ENCODE measurements at regions not wholly inside any gene's neighbourhood (a gene's known extent, or its start where the extent isn't known, plus 50 kb on each side); places are given as distances from the start of the nearest gene placed in this dataset.

GRCh38 chr1:79842811-79843210 lies 836.3 kb upstream of the ADGRL4 start:
- Histone ChIP-seq H3K4me1 (replicated peaks in 1 of 4; ENCODE audit: control insufficient read depth in 3 of 4, insufficient read depth in 4 of 4, low read length in 3 of 4) (no peaks in the 10 kb centered on the region; a peak in 3 of 7 replicates), H3K27ac (ENCODE audit: low read depth, low read length) (no peak overlapping the region), H2BK15ac (ENCODE audit: low read length) (no peak overlapping the region), H2BK12ac (ENCODE audit: low read depth, low read length) (no peak overlapping the region), H3K56ac (replicated peaks; ENCODE audit: insufficient read length, low read depth, low read length) (no peak overlapping the region), H3K36me3 (ENCODE audit: control insufficient read depth in 2 of 4, insufficient read depth in 4 of 4, low read length in 3 of 4) (no peaks in the 10 kb centered on the region), H3K9ac (replicated peaks in 1 of 4; ENCODE audit: extremely low read depth in 1 of 4, low read depth in 3 of 4, low read length in 3 of 4) (no peak overlapping the region), H4K8ac (ENCODE audit: extremely low read depth, insufficient read depth, low read length) (no peak overlapping the region), H3K23ac (ENCODE audit: insufficient read length) (no peak overlapping the region), H4K5ac (ENCODE audit: insufficient read length, low read depth, low read length) (no peak overlapping the region), H3K23me2 (ENCODE audit: low read depth, low read length) (no peaks in the 10 kb centered on the region), H3K4ac (replicated peaks; ENCODE audit: insufficient read length, low read depth, low read length) (no peak overlapping the region), H3K4me3 (ENCODE audit: extremely low read depth in 1 of 4, insufficient read depth in 2 of 4, low read depth in 3 of 4, low read length in 4 of 4) (no peak overlapping the region), H4K91ac (replicated peaks; ENCODE audit: insufficient read length, low read length) (no peak overlapping the region), H3K14ac (ENCODE audit: insufficient read length) (no peak overlapping the region), H2BK20ac (ENCODE audit: low read length) (no peak overlapping the region), H3K18ac (ENCODE audit: extremely low read depth, low read length) (no peak overlapping the region), H3K79me1 (ENCODE audit: low read depth, low read length) (no peaks in the 10 kb centered on the region), H2BK120ac (replicated peaks; ENCODE audit: low read depth, low read length) (no peak overlapping the region), H3K27me3 (replicated peaks in 1 of 4; ENCODE audit: control insufficient read depth in 3 of 4, extremely low read depth in 1 of 4, insufficient read depth in 3 of 4, low read length in 3 of 4) (no peaks in the 10 kb centered on the region), H3K79me2 (ENCODE audit: control insufficient read depth in 1 of 2, insufficient read depth in 2 of 2, low read length in 2 of 2) (no peaks in the 10 kb centered on the region), H2AK5ac (ENCODE audit: low read depth, low read length) (no peak overlapping the region), H4K20me1 (replicated peaks in 1 of 2; ENCODE audit: control insufficient read depth in 1 of 2, insufficient read depth in 2 of 2, low read length in 2 of 2) (no peaks in the 10 kb centered on the region), H3K9me3 (ENCODE audit: insufficient read depth in 2 of 2, low read depth in 1 of 2, low read length in 1 of 2) (no peaks in the 10 kb centered on the region), H3K4me2 (ENCODE audit: insufficient read depth in 1 of 2, low read depth in 2 of 2, low read length in 2 of 2) (no peak overlapping the region), H2AFZ (ENCODE audit: low read length) (no peak overlapping the region), H2BK5ac (ENCODE audit: low read depth, low read length) (no peak overlapping the region)
- 89% methylated on average over 4 of the region's 4 CpGs; no CpG with 5 or more reads in 1 of the 2 experiments for WGBS, 2 experiments (ENCODE audit: extremely low coverage in 1 of 2, insufficient coverage in 1 of 2, insufficient read length in 1 of 2, insufficient replicate concordance in 2 of 2, low coverage in 1 of 2, low lambda C conversion rate in 2 of 2, missing lambda C conversion rate in 1 of 2)
- POLR2A ChIA-PET (ENCODE audit: partially characterized antibody): no interaction called here
- DNase-seq (ENCODE audit: low read depth in 1 of 2, low spot score in 2 of 2) (no peak), FAIRE-seq (no peak)
- CTCF ChIA-PET (ENCODE audit: partially characterized antibody): no interaction called here
- TF ChIP-seq CTCF (IDR thresholded peaks at IDR 0.05; ENCODE audit: control extremely low read depth in 1 of 3, insufficient read depth in 1 of 3, low read depth in 1 of 3, low read length in 3 of 3): no peak
- no peak for TF ChIP-seq SP2 (IDR thresholded peaks at IDR 0.05; ENCODE audit: low read length)
- no peak for TF ChIP-seq KDM1A (IDR thresholded peaks at IDR 0.05; ENCODE audit: borderline replicate concordance, low read length)
- TF ChIP-seq JUN (IDR thresholded peaks at IDR 0.05; ENCODE audit: low read depth, low read length): no peak
- no peak for TF ChIP-seq CHD1 (IDR thresholded peaks at IDR 0.05; ENCODE audit: low read depth, low read length)
- TF ChIP-seq CTBP2 (IDR thresholded peaks at IDR 0.05; ENCODE audit: borderline replicate concordance, insufficient read depth, insufficient read length, low read length): no peak
- no peak for TF ChIP-seq YY1 (IDR thresholded peaks at IDR 0.05; ENCODE audit: low read depth, low read length)
- TF ChIP-seq GABPA (IDR thresholded peaks at IDR 0.05; ENCODE audit: borderline replicate concordance, insufficient read depth, low read length): no peak
- no peak for TF ChIP-seq EGR1 (IDR thresholded peaks at IDR 0.05; ENCODE audit: borderline replicate concordance, low read depth, low read length)
- TF ChIP-seq RAD21 (IDR thresholded peaks at IDR 0.05 in 1 of 2, conservative IDR thresholded peaks at IDR 0.05 in 1 of 2; ENCODE audit: low read depth in 2 of 2, low read length in 2 of 2): no peak
- TF ChIP-seq RNF2 (IDR thresholded peaks at IDR 0.05; ENCODE audit: borderline replicate concordance, low read depth, low read length, missing control alignments, poor library complexity, severe bottlenecking): no peak
- TF ChIP-seq SIX5 (IDR thresholded peaks at IDR 0.05; ENCODE audit: low read depth, low read length): no peak

All from H1 (cell line).